K562 (cell line): ENCODE measurements at regions not wholly inside any gene's neighbourhood (a gene's known extent, or its start where the extent isn't known, plus 50 kb on each side); places are given as distances from the start of the nearest gene placed in this dataset.

Experiments
- ATF1 ChIP-seq, 2 experiments: fragments of 450-650 bp in 1 of 2; IDR thresholded peaks; 2 replicates each; pipeline ENCODE4 v1.6.1; 2016; ENCODE audit warnings: missing compliant biosample characterization in 1 of 2, missing genetic modification characterization in 1 of 2
- BACH1 ChIP-seq: fragments of 200-800 bp; sonication (Bioruptor generic); IDR thresholded peaks from 2 replicates; pipeline ENCODE4 v1.6.1; 2016; ENCODE audit warnings: missing genetic modification characterization, missing compliant biosample characterization
- CBFB ChIP-seq: sonication (generic); formaldehyde crosslinking; IDR thresholded peaks from 2 replicates; pipeline ENCODE4 v1.4.0; 2020; ENCODE audit warnings: mild to moderate bottlenecking, missing genetic modification reagents
- CEBPB ChIP-seq: fragments of 450-650 bp; IDR thresholded peaks from 2 replicates; pipeline ENCODE4 v1.6.1; 2016; ENCODE audit warnings: missing genetic modification characterization, missing compliant biosample characterization
- MXI1 ChIP-seq: IDR thresholded peaks from 2 replicates; pipeline ENCODE4 v1.6.1; 2011; ENCODE audit warnings: low read depth, mild to moderate bottlenecking, improper control_type of control experiment, low read length
- PREB ChIP-seq: sonication (generic); formaldehyde crosslinking; IDR thresholded peaks from 2 replicates; pipeline ENCODE4 v1.8.1; 2023; ENCODE audit warnings: mild to moderate bottlenecking, missing genetic modification reagents
- TCF7 ChIP-seq: sonication (generic); IDR thresholded peaks from 2 replicates; pipeline ENCODE4 v1.6.1; 2016; ENCODE audit warnings: antibody characterized with exemption, borderline replicate concordance
- TEAD2 ChIP-seq: fragments of 450-650 bp; IDR thresholded peaks from 2 replicates; pipeline ENCODE4 v1.6.1; 2016; ENCODE audit warnings: missing genetic modification characterization, control low read depth, missing compliant biosample characterization
- ZBTB8A ChIP-seq: fragments of 450-650 bp; IDR thresholded peaks from 2 replicates; pipeline ENCODE4 v1.6.1; 2018; ENCODE audit warnings: mild to moderate bottlenecking, moderate library complexity; ENCODE audit not compliant: partially characterized antibody
- ZNF785 ChIP-seq: fragments of 250-450 bp; sonication (Bioruptor Pico); IDR thresholded peaks from 2 replicates; pipeline ENCODE4 v1.4.0; 2020; ENCODE audit warnings: mild to moderate bottlenecking
- TF ChIP-seq, protein P1 (sequence below), 3 experiments: IDR thresholded peaks in 2 of 3; conservative IDR thresholded peaks in 1 of 3; 2 replicates each; pipeline ENCODE4 v1.5.1; 2011 to 2012; ENCODE audit warnings: low read length in 3 of 3, mild to moderate bottlenecking in 3 of 3, control low read depth in 2 of 3, improper control_type of control experiment in 1 of 3, inconsistent platforms in 1 of 3, low read depth in 1 of 3, mixed read lengths in 1 of 3, moderate library complexity in 1 of 3; ENCODE audit not compliant: insufficient read depth in 2 of 3
- TF ChIP-seq, protein P2 (sequence below): sonication (generic); formaldehyde crosslinking; IDR thresholded peaks from 2 replicates; pipeline ENCODE4 v1.8.0; 2022; ENCODE audit warnings: missing genetic modification reagents, mild to moderate bottlenecking, moderate library complexity, borderline replicate concordance
- TF ChIP-seq, protein P3 (sequence below): fragments of 250-450 bp; sonication (Bioruptor Pico); IDR thresholded peaks from 2 replicates; pipeline ENCODE4 v1.5.0; 2021
- TF ChIP-seq, protein P4 (sequence below): fragments of 200-600 bp; sonication (generic); IDR thresholded peaks from one replicate; pipeline ENCODE4 v1.6.1; 2012; ENCODE audit warnings: mild to moderate bottlenecking, low read depth, low read length, inconsistent platforms

- TF ChIP-seq ATF1 (CRISPR knock-in tag; IDR thresholded peaks at IDR 0.05) (no peak), ATF1 (tag; IDR thresholded peaks at IDR 0.05) (no peak), TCF7 (no peak), CEBPB (tag) (no peak), CBFB (no peak), ZBTB8A (no peak), MXI1 (no peak), BACH1 (no peak), TEAD2 (no peak), ZNF785 (no peak), PREB (CRISPR knock-in tag) (no peak)
- TF ChIP-seq, protein P1, sequence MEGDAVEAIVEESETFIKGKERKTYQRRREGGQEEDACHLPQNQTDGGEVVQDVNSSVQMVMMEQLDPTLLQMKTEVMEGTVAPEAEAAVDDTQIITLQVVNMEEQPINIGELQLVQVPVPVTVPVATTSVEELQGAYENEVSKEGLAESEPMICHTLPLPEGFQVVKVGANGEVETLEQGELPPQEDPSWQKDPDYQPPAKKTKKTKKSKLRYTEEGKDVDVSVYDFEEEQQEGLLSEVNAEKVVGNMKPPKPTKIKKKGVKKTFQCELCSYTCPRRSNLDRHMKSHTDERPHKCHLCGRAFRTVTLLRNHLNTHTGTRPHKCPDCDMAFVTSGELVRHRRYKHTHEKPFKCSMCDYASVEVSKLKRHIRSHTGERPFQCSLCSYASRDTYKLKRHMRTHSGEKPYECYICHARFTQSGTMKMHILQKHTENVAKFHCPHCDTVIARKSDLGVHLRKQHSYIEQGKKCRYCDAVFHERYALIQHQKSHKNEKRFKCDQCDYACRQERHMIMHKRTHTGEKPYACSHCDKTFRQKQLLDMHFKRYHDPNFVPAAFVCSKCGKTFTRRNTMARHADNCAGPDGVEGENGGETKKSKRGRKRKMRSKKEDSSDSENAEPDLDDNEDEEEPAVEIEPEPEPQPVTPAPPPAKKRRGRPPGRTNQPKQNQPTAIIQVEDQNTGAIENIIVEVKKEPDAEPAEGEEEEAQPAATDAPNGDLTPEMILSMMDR (IDR thresholded peaks at IDR 0.05 in 2 of 3, conservative IDR thresholded peaks at IDR 0.05 in 1 of 3; ENCODE audit: insufficient read depth in 2 of 3, low read depth in 1 of 3, low read length in 3 of 3): no peak
- TF ChIP-seq, protein P2, sequence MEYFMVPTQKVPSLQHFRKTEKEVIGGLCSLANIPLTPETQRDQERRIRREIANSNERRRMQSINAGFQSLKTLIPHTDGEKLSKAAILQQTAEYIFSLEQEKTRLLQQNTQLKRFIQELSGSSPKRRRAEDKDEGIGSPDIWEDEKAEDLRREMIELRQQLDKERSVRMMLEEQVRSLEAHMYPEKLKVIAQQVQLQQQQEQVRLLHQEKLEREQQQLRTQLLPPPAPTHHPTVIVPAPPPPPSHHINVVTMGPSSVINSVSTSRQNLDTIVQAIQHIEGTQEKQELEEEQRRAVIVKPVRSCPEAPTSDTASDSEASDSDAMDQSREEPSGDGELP (CRISPR knock-in tag): no peak
- TF ChIP-seq, protein P3, sequence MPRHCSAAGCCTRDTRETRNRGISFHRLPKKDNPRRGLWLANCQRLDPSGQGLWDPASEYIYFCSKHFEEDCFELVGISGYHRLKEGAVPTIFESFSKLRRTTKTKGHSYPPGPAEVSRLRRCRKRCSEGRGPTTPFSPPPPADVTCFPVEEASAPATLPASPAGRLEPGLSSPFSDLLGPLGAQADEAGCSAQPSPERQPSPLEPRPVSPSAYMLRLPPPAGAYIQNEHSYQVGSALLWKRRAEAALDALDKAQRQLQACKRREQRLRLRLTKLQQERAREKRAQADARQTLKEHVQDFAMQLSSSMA: no peak
- TF ChIP-seq, protein P4, sequence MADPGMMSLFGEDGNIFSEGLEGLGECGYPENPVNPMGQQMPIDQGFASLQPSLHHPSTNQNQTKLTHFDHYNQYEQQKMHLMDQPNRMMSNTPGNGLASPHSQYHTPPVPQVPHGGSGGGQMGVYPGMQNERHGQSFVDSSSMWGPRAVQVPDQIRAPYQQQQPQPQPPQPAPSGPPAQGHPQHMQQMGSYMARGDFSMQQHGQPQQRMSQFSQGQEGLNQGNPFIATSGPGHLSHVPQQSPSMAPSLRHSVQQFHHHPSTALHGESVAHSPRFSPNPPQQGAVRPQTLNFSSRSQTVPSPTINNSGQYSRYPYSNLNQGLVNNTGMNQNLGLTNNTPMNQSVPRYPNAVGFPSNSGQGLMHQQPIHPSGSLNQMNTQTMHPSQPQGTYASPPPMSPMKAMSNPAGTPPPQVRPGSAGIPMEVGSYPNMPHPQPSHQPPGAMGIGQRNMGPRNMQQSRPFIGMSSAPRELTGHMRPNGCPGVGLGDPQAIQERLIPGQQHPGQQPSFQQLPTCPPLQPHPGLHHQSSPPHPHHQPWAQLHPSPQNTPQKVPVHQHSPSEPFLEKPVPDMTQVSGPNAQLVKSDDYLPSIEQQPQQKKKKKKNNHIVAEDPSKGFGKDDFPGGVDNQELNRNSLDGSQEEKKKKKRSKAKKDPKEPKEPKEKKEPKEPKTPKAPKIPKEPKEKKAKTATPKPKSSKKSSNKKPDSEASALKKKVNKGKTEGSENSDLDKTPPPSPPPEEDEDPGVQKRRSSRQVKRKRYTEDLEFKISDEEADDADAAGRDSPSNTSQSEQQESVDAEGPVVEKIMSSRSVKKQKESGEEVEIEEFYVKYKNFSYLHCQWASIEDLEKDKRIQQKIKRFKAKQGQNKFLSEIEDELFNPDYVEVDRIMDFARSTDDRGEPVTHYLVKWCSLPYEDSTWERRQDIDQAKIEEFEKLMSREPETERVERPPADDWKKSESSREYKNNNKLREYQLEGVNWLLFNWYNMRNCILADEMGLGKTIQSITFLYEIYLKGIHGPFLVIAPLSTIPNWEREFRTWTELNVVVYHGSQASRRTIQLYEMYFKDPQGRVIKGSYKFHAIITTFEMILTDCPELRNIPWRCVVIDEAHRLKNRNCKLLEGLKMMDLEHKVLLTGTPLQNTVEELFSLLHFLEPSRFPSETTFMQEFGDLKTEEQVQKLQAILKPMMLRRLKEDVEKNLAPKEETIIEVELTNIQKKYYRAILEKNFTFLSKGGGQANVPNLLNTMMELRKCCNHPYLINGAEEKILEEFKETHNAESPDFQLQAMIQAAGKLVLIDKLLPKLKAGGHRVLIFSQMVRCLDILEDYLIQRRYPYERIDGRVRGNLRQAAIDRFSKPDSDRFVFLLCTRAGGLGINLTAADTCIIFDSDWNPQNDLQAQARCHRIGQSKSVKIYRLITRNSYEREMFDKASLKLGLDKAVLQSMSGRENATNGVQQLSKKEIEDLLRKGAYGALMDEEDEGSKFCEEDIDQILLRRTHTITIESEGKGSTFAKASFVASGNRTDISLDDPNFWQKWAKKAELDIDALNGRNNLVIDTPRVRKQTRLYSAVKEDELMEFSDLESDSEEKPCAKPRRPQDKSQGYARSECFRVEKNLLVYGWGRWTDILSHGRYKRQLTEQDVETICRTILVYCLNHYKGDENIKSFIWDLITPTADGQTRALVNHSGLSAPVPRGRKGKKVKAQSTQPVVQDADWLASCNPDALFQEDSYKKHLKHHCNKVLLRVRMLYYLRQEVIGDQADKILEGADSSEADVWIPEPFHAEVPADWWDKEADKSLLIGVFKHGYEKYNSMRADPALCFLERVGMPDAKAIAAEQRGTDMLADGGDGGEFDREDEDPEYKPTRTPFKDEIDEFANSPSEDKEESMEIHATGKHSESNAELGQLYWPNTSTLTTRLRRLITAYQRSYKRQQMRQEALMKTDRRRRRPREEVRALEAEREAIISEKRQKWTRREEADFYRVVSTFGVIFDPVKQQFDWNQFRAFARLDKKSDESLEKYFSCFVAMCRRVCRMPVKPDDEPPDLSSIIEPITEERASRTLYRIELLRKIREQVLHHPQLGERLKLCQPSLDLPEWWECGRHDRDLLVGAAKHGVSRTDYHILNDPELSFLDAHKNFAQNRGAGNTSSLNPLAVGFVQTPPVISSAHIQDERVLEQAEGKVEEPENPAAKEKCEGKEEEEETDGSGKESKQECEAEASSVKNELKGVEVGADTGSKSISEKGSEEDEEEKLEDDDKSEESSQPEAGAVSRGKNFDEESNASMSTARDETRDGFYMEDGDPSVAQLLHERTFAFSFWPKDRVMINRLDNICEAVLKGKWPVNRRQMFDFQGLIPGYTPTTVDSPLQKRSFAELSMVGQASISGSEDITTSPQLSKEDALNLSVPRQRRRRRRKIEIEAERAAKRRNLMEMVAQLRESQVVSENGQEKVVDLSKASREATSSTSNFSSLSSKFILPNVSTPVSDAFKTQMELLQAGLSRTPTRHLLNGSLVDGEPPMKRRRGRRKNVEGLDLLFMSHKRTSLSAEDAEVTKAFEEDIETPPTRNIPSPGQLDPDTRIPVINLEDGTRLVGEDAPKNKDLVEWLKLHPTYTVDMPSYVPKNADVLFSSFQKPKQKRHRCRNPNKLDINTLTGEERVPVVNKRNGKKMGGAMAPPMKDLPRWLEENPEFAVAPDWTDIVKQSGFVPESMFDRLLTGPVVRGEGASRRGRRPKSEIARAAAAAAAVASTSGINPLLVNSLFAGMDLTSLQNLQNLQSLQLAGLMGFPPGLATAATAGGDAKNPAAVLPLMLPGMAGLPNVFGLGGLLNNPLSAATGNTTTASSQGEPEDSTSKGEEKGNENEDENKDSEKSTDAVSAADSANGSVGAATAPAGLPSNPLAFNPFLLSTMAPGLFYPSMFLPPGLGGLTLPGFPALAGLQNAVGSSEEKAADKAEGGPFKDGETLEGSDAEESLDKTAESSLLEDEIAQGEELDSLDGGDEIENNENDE: no peak
Measured at GRCh38 chr6:44660561-44661220, 273.2 kb downstream of the CDC5L start.
